Ectodermal cell (in vitro differentiated cells): ENCODE measurements at regions not wholly inside any gene's neighbourhood (a gene's known extent, or its start where the extent isn't known, plus 50 kb on each side); places are given as distances from the start of the nearest gene placed in this dataset.

Experiments
- H3K27ac ChIP-seq: 2 replicates; pipeline ENCODE4 v1.7.0; 2013; ENCODE audit warnings: mild to moderate bottlenecking, low read depth, low read length; ENCODE audit not compliant: insufficient read depth, poor library complexity, severe bottlenecking
- H3K27me3 ChIP-seq: 2 replicates; pipeline ENCODE4 v1.7.0; 2013; ENCODE audit warnings: mild to moderate bottlenecking, low read length; ENCODE audit not compliant: insufficient read depth, control insufficient read depth, poor library complexity, severe bottlenecking
- H3K36me3 ChIP-seq: one replicate; pipeline ENCODE4 v1.7.0; 2013; ENCODE audit warnings: low read length; ENCODE audit not compliant: control insufficient read depth, insufficient read depth
- H3K4me1 ChIP-seq: one replicate; pipeline ENCODE4 v1.7.0; 2013; ENCODE audit warnings: low read length; ENCODE audit not compliant: control insufficient read depth, insufficient read depth
- H3K4me3 ChIP-seq: 2 replicates; pipeline ENCODE4 v1.7.0; 2013; ENCODE audit warnings: low read depth, low read length, control low read depth; ENCODE audit not compliant: insufficient read depth
- H3K9me3 ChIP-seq: 2 replicates; pipeline ENCODE4 v1.7.0; 2013; ENCODE audit warnings: mild to moderate bottlenecking, low read length, moderate library complexity; ENCODE audit not compliant: control insufficient read depth
- WGBS, 2 experiments: methylation state at CpG; one replicate each; pipeline ENCODE4 v1.1.7; 2013; ENCODE audit warnings: missing lambda C conversion rate in 2 of 2; 5-methylcytosine and 5-hydroxymethylcytosine counted together

- H3K36me3 ChIP-seq, result no peaks in the 10 kb centered on the region
- H3K27ac ChIP-seq, result no peak overlapping the region
- peaks cover 16% of the 10 kb centered on the region for H3K4me1 ChIP-seq
- WGBS, 2 experiments, result 83 to 87% methylated on average over 4 of the region's 4 CpGs
- no peak overlapping the region for H3K4me3 ChIP-seq
- no peaks in the 10 kb centered on the region for H3K9me3 ChIP-seq
- H3K27me3 ChIP-seq, result no peaks in the 10 kb centered on the region
Observed at GRCh38 chr22:27113211-27113635, 455.8 kb downstream of the MIAT start.

- H3K27ac ChIP-seq, result no peak overlapping the region
- H3K4me3 ChIP-seq, result no peak overlapping the region
- H3K27me3 ChIP-seq, result no peaks in the 10 kb centered on the region
- H3K9me3 ChIP-seq, result no peaks in the 10 kb centered on the region
- H3K4me1 ChIP-seq, result peaks cover 16% of the 10 kb centered on the region
- no peaks in the 10 kb centered on the region for H3K36me3 ChIP-seq
Observed at GRCh38 chr22:27113641-27114040, 456.3 kb downstream of the MIAT start.

- Histone ChIP-seq H3K4me1 (peaks cover 16% of the 10 kb centered on the region), H3K27ac (no peak overlapping the region), H3K36me3 (no peaks in the 10 kb centered on the region), H3K4me3 (no peak overlapping the region), H3K9me3 (no peaks in the 10 kb centered on the region), H3K27me3 (no peaks in the 10 kb centered on the region)
- 93 to 95% methylated on average over 9 of the region's 9 CpGs for WGBS, 2 experiments
Observed at GRCh38 chr22:27114186-27114585, 456.8 kb downstream of the MIAT start.

- WGBS, 2 experiments, result 97 to 98% methylated on average over 2 of the region's 2 CpGs
- Histone ChIP-seq H3K27me3 (no peaks in the 10 kb centered on the region), H3K36me3 (no peaks in the 10 kb centered on the region), H3K4me3 (no peak overlapping the region), H3K27ac (no peak overlapping the region), H3K9me3 (no peaks in the 10 kb centered on the region), H3K4me1 (peaks cover 11% of the 10 kb centered on the region)
Observed at GRCh38 chr22:27115410-27115809, 458.0 kb downstream of the MIAT start.

- Histone ChIP-seq H3K4me1 (peaks cover 7% of the 10 kb centered on the region), H3K27ac (no peak overlapping the region), H3K27me3 (no peaks in the 10 kb centered on the region), H3K36me3 (no peaks in the 10 kb centered on the region), H3K4me3 (no peak overlapping the region), H3K9me3 (no peaks in the 10 kb centered on the region)
- 82 to 87% methylated on average over 5 of the region's 5 CpGs for WGBS, 2 experiments
Observed at GRCh38 chr22:27115816-27116256, 458.4 kb downstream of the MIAT start.

GRCh38 chr22:27116312-27117086 lies 459.1 kb downstream of the MIAT start:
- Histone ChIP-seq H3K36me3 (no peaks in the 10 kb centered on the region), H3K4me1 (peaks cover under 1% of the 10 kb centered on the region), H3K9me3 (no peaks in the 10 kb centered on the region), H3K27ac (no peak overlapping the region), H3K4me3 (no peak overlapping the region), H3K27me3 (no peaks in the 10 kb centered on the region)
- 84 to 88% methylated on average over 2 of the region's 2 CpGs for WGBS, 2 experiments

- H3K27me3 ChIP-seq, result no peaks in the 10 kb centered on the region
- no peaks in the 10 kb centered on the region for H3K4me1 ChIP-seq
- H3K27ac ChIP-seq, result no peak overlapping the region
- H3K9me3 ChIP-seq, result no peaks in the 10 kb centered on the region
- no peaks in the 10 kb centered on the region for H3K36me3 ChIP-seq
- H3K4me3 ChIP-seq, result no peak overlapping the region
Observed at GRCh38 chr22:27120036-27120435, 462.6 kb downstream of the MIAT start.

- no peaks in the 10 kb centered on the region for H3K36me3 ChIP-seq
- no peak overlapping the region for H3K4me3 ChIP-seq
- H3K9me3 ChIP-seq, result no peaks in the 10 kb centered on the region
- 92 to 93% methylated on average over 11 of the region's 11 CpGs for WGBS, 2 experiments
- H3K27me3 ChIP-seq, result no peaks in the 10 kb centered on the region
- no peak overlapping the region for H3K27ac ChIP-seq
- H3K4me1 ChIP-seq, result no peaks in the 10 kb centered on the region
Observed at GRCh38 chr22:27122574-27122973, 465.2 kb downstream of the MIAT start.

- Histone ChIP-seq H3K4me3 (no peak overlapping the region), H3K27ac (no peak overlapping the region), H3K36me3 (no peaks in the 10 kb centered on the region), H3K9me3 (no peaks in the 10 kb centered on the region), H3K27me3 (no peaks in the 10 kb centered on the region), H3K4me1 (no peaks in the 10 kb centered on the region)
- 92 to 93% methylated on average over 1 of the region's 1 CpG for WGBS, 2 experiments
Observed at GRCh38 chr22:27123880-27124279, 466.5 kb downstream of the MIAT start.

- no peaks in the 10 kb centered on the region for H3K27me3 ChIP-seq
- H3K4me1 ChIP-seq, result no peaks in the 10 kb centered on the region
- H3K9me3 ChIP-seq, result no peaks in the 10 kb centered on the region
- 87 to 90% methylated on average over 16 of the region's 16 CpGs for WGBS, 2 experiments
- H3K4me3 ChIP-seq, result no peak overlapping the region
- H3K27ac ChIP-seq, result no peak overlapping the region
- no peaks in the 10 kb centered on the region for H3K36me3 ChIP-seq
Observed at GRCh38 chr22:27124351-27124966, 467.1 kb downstream of the MIAT start.
